GM12878 (cell line): ENCODE measurements at regions not wholly inside any gene's neighbourhood (a gene's known extent, or its start where the extent isn't known, plus 50 kb on each side); places are given as distances from the start of the nearest gene placed in this dataset.

Source experiments
- ATF3 ChIP-seq: IDR thresholded peaks from 2 replicates; pipeline ENCODE4 v1.6.1; 2011; ENCODE audit warnings: low read depth, mild to moderate bottlenecking, low read length, moderate library complexity, borderline replicate concordance; ENCODE audit errors: extremely low read depth
- ATF7 ChIP-seq: fragments of 450-650 bp; IDR thresholded peaks from 2 replicates; pipeline ENCODE4 v1.6.1; 2016; ENCODE audit warnings: low read depth, mild to moderate bottlenecking
- BHLHE40 ChIP-seq, 2 experiments: fragments of 450-650 bp in 1 of 2; IDR thresholded peaks; 2 replicates each; pipeline ENCODE4 v1.6.1; 2011 to 2017; ENCODE audit warnings: low read depth in 2 of 2, borderline replicate concordance in 1 of 2, improper control_type of control experiment in 1 of 2, low read length in 1 of 2, mild to moderate bottlenecking in 1 of 2
- CTCF ChIP-seq, 3 experiments: IDR thresholded peaks in 2 of 3; conservative IDR thresholded peaks in 1 of 3; 2 replicates each; pipeline ENCODE4 v1.5.1; 2011; ENCODE audit warnings: low read depth in 3 of 3, low read length in 3 of 3, mild to moderate bottlenecking in 3 of 3, control low read depth in 2 of 3, moderate library complexity in 2 of 3, inconsistent platforms in 1 of 3, mixed read lengths in 1 of 3; ENCODE audit not compliant: control insufficient read depth in 2 of 3, insufficient read depth in 1 of 3; ENCODE audit errors: extremely low read depth in 1 of 3
- ESRRA ChIP-seq: IDR thresholded peaks from 2 replicates; pipeline ENCODE4 v1.6.1; 2012; ENCODE audit warnings: mild to moderate bottlenecking, low read length, improper control_type of control experiment
- IKZF1 ChIP-seq: fragments of 450-650 bp; conservative IDR thresholded peaks from 2 replicates; pipeline ENCODE4 v1.6.1; 2017; ENCODE audit warnings: antibody characterized with exemption, mild to moderate bottlenecking
- PML ChIP-seq: IDR thresholded peaks from 2 replicates; pipeline ENCODE4 v1.6.1; 2012; ENCODE audit warnings: low read length, inconsistent platforms
- POLR2A ChIP-seq: IDR thresholded peaks from 2 replicates; pipeline ENCODE4 v1.6.1; 2011; ENCODE audit warnings: low read depth, mild to moderate bottlenecking, low read length
- POLR2AphosphoS5 ChIP-seq: IDR thresholded peaks from 2 replicates; pipeline ENCODE4 v1.6.1; 2011; ENCODE audit warnings: mild to moderate bottlenecking, low read length, inconsistent platforms
- RAD51 ChIP-seq: fragments of 450-650 bp; IDR thresholded peaks from 2 replicates; pipeline ENCODE4 v1.6.1; 2016; ENCODE audit warnings: moderate library complexity, mild to moderate bottlenecking, inconsistent platforms
- RELA ChIP-seq: fragments of 450-650 bp; IDR thresholded peaks from 2 replicates; pipeline ENCODE4 v1.8.0; 2014; ENCODE audit warnings: borderline replicate concordance; ENCODE audit not compliant: partially characterized antibody
- SP1 ChIP-seq: IDR thresholded peaks from one replicate; pipeline ENCODE4 v1.6.1; 2011; ENCODE audit warnings: low read depth, low read length
- TAF1 ChIP-seq: IDR thresholded peaks from 2 replicates; pipeline ENCODE4 v1.6.1; 2011; ENCODE audit warnings: mild to moderate bottlenecking, low read depth, low read length, borderline replicate concordance
- ZBTB4 ChIP-seq: fragments of 450-650 bp; formaldehyde crosslinking; IDR thresholded peaks from 2 replicates; pipeline ENCODE4 v1.4.0; 2022; ENCODE audit warnings: mild to moderate bottlenecking, moderate library complexity

GRCh38 chr10:123611876-123612275 lies 54.3 kb upstream of the GPR26 start:
- TF ChIP-seq BHLHE40 (IDR thresholded peaks at IDR 0.05; ENCODE audit: borderline replicate concordance in 1 of 2, low read depth in 2 of 2, low read length in 1 of 2) (no peak), CTCF (IDR thresholded peaks at IDR 0.05 in 2 of 3, conservative IDR thresholded peaks at IDR 0.05 in 1 of 3; ENCODE audit: control insufficient read depth in 2 of 3, extremely low read depth in 1 of 3, insufficient read depth in 1 of 3, low read depth in 3 of 3, low read length in 3 of 3) (no peak), POLR2A (no peak), RELA (no peak), PML (no peak), ESRRA (no peak), TAF1 (no peak), POLR2AphosphoS5 (no peak), ATF7 (no peak), ZBTB4 (CRISPR knock-in tag) (no peak), IKZF1 (no peak), RAD51 (no peak), ATF3 (no peak), SP1 (no peak)
